ENCODE measurements at regions not wholly inside any gene's neighbourhood (a gene's known extent, or its start where the extent isn't known, plus 50 kb on each side); places are given as distances from the start of the nearest gene placed in this dataset.
"Not testable (repeated sequence)": the region's sequence is repeated elsewhere in the genome, so short reads cannot be mapped to it uniquely, and the experiment has no call there.

DNA sequence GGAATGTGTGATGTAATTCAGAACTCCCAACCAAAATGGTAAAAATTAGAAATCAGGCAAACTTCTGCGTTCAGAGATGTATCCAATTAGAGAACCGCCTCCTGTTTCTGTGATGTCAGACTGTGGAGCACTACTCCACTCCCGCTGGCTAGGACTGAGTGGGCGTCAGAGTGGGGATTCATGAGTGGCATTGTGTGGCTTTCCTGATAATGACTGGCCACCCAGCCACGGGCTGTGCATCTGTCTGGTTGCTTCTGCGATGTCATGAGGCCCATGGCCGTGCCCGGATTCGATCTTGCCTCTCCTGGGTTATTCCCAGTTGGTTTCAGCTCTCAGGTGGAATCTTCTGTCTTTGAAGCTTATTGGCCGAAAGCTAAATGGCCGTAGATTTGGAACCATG is 87.1 kb upstream of the KCNA1 start:
- DNase-seq (ENCODE audit: low spot score): no peak

DNA sequence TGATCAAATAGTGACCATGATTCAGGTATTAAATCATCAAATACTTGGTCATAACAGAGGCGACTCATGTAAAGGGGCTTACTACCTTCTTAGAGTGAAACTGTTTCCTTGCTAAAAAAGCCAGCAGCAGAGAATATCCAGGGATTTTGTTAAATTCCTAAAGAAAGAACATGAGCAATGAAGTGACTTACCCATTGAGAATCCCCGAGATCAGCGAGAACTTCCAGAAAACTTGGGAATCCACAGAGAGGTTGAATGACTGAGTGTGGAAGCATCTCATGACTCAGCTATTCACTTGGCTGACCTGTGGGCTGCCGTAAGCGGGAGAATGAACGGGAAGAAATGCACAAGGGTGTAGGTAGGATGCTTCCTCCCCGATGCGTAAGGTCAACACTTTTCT is 85.3 kb upstream of the KCNA1 start:
- no peak for DNase-seq (ENCODE audit: low spot score)

DNA sequence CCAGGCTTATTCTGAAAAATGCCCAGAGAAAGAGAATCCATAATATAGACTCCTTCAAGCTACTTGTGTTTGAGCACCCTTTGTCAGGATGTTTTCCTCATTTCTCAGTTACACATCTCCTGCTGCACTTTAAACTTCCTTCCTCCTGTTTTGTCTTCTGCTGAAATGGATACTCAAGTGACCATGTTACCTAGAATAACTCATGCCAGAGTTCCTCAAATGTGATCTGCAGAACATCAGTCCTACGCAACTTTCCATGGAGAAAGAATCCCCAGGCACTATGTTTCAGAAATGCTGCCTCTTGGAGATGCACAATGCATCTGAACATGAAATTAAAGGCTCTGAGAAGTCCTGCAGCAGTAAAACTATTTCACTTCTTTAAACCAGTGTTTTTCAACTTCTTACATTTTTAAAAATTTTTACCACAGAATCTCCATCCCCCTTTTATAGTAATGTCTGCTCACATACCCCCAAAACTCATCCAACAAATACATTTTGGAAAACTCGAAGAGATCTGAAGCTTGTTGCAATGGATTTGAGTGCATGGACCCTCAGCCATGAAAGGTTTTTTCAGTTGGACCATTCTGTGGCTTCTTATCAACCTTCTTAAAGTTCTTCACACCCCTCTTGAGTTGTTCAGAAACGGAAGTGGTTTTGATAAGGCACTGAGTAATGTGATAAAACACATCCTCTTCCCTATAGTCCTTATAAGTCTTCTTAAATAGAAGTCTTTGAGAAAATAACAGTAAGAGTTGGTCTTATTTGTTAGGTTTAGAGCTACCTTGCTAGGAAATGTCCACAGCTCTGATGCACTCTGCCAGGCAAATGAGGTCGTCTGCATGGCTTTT is 84.5 kb upstream of the KCNA1 start:
- DNase-seq (ENCODE audit: low spot score): no peak

DNA sequence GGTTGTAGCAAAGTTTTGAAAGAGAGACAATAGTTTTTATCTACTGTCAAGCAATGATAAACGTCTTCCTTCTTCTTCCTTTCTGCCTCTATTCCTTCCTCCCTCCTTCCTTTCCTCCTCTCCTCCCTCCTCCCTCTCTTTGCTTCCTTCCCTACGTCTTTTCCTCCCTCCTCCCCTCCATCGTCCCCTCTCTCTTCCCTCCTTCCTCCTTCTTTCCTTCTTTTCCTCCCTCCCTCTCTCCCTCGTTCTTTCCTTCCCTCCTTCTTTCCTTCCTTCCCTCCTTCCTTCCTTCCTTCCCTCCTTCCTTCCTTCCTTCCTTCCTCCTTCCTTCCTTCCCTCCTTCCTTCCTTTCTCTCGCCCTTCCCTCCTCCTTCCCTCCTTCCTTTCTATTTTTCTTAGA is 82.8 kb upstream of the KCNA1 start:
- DNase-seq (ENCODE audit: low spot score): no peak

DNA sequence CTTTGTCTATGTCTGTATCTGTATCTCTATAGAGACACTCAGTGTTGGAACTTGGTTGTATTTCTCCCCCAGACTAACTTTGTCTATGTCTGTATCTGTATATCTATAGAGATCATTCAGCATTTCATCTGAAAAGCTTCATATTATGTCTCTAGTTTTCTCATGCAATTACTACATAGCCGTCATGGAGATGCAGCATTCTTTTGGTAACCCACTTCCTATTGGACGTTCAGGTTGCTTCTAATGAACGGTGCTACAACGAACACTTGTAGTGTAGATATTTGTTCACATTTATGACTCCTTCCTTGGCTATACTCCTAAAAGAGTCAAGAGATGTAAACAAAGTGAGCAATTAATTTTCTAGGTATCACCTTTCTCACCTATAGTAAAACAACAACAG is 81.5 kb upstream of the KCNA1 start:
- DNase-seq (ENCODE audit: low spot score): no peak

DNA sequence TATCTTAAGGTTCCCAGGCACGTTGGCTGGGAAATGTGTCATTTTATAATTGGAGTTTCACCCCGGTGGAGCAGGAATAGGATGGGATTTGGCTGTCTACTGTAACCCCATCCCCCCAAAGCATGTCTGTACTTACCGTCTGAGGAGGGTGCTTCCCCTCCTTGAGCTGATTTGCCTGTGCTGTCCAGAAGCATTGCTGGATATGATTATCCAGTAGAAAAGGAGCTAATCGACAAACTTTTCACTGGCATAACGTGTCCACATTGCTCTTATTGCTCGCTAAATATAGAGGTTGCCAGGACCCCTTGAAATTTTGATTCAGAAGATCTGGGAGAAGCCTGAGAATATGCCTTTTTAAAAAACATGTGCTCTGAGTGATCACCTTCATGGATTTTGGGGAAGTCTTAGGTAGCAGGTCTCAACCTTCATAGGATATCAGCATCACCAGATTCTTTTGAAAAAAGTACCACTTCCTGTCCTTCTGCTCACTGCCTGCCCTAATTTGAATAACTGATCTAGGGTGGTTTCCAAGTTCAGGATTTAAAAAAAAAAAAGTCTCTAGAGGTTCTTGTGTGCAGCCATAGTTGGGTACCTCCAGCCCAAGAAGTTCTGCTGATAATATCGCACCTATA is 80.4 kb upstream of the KCNA1 start:
- no peak for DNase-seq (ENCODE audit: low spot score)

DNA sequence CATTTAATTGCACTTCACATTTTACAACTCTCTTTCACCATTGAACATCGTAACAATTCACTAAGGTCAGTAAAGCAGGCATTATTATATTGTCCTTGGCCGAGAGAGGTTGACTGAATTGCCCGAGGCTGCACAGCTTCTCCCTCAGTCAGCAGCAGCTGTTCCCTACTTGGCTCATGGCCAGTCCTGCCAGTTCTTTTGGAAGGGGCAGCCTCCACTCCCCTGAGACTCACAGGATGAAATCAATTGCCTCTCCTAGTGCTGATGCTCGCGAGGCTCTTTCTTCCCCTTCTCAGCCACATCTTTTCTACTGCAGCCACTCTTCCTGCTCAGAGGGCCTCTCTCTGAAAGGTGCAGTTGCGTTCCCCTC is 79.9 kb upstream of the KCNA1 start:
- no peak for DNase-seq (ENCODE audit: low spot score)

DNA sequence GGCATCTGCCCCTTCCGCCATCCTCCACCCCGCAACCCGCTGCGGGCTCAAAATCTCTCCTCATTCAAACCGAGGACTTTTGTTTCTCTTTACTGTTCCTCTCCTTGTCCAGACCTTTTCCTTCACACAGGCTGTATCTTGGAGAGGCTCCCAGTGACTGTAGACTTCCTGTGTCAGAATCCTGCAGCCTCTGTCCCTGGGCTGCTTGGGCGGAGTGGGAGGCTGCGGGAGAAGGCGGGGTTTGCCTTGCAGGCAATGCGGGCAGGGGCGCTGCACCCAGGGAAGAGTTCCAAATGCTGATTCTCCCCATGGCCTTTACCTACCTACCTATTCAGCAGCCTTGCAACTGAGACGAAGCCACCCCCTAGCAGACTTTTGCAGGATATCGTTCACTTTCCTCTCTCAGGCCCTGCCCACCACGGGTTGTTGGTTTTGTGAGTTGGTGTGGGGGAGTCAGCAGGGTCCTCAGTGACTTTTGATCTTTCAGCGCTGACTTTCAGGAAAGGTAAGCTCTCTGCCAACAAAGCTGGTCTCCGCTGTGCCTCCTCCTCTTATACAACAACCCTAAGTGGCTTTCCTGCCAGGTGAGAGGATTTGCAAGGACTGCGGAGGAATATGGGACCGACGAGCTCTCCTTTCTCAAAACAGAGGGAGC is 79.0 kb upstream of the KCNA1 start:
- DNase-seq (ENCODE audit: low spot score): no peak

DNA sequence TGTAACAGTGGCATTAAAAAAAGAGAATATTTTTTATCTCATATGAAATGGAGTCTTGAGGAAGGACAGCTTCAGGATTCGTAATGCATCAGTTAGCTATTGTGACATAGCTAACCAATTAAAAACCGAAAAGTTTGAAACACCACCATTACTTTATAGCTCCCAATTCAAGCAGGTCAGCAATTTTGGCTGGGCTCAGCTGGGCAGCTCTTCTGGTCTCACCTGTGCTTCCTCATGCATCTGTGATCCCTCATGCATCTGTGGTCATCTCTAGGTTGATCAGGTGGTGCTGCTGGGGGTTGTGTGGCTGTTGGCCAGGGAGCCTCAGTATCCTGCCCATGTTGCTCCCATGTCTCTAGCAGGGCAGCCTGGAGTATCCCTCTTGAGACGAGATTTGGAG is 76.7 kb upstream of the KCNA1 start:
- no peak for DNase-seq (ENCODE audit: low spot score)

DNA sequence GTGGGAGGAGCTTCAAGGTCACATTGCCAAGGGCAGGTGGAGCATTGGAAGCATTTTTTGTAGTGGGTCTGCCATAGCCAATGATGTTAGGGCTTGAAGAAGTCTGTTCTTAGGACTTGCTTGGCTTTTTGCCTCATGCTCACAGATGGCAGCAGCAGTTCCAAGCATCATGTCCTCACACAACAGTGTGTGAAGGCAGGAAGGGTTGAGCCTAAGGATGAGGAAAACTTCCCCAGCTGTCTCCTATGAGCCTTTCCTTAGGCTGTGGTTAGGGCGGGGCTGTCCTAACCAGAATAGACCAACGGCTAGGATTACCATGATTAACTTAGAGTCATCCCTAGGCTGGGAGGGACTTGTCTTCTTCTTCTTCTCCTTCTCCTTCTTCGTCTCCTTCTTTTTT is 76.2 kb upstream of the KCNA1 start:
- no peak for DNase-seq (ENCODE audit: low spot score)

DNA sequence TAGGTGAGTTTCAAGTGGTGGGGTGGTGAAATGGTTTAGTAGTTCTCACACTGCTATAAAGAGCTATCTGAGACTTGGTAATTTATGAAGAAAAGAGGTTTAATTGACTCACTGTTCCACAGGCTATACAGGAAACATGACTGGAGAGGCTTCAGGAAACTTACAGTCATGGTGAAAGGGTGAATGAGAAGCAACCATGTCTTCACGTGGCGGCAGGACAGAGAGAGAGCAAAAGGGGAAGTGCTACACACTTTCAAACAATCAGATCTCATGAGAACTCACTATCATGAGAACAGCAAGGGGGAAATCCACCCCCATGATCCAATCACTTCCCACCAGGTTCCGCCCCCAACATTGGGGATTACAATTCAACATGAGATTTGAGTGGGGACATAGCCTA is 67.3 kb upstream of the KCNA1 start:
- DNase-seq (ENCODE audit: low spot score): not testable (repeated sequence)

DNA sequence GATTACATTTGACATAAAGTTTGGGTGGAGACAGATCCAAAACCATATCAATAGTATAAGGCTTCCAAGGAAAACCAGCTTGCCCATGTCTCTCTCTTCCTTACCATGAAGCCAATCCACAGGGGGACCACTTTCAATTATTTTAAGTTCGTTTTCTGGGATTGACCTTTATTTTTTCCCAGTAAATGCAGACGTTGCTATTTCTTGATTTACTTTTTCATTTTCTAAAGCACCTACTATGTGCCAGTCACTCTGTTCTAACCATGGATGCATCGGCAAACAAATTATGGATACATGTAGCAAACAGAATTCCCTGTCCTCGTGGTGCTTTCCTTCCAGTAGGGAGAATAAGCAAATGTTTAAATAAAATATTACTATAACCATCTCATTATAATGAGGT is 65.8 kb upstream of the KCNA1 start:
- no peak for DNase-seq (ENCODE audit: low spot score)

DNA sequence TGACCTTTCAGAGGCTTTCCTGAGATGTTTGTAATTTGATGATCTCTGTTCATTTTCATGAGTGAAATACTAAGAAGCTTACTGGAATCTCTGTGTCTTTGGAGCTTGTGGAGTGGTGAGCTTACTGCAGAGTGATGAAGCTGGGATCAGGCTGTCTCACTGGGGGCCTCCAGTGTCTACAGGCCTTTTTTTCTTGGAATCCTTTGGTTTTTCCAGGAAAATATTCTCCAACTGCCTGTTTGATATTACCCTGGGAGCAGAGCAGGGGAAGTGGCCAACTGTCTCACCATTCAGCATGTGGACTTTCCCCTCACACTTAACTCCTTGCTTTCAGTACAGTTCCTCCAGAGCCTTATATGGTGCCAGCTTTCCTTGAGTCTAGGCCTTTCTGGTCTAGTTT is 62.0 kb upstream of the KCNA1 start:
- no peak for DNase-seq (ENCODE audit: low spot score)

DNA sequence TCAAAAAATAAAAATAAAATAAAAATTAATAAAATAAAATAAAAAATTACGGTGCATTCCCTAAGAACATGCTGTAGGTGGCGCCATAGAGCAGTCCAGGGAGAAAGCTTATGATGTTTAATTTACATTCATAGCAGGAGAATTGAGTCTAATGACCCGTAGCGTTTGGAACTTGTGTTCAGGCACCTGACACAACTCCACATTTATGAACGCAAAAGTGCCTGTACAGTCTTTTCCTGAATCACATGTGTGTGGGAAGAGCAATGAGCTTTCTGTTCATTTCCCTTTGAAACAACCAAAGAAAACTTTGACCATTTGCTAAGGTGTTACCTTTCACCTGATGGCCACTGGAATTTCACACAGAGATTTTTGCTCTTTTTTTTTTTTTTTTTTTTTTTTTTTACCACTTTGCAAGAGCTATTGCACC is 60.6 kb upstream of the KCNA1 start:
- DNase-seq (ENCODE audit: low spot score): peak; percentile 23

DNA sequence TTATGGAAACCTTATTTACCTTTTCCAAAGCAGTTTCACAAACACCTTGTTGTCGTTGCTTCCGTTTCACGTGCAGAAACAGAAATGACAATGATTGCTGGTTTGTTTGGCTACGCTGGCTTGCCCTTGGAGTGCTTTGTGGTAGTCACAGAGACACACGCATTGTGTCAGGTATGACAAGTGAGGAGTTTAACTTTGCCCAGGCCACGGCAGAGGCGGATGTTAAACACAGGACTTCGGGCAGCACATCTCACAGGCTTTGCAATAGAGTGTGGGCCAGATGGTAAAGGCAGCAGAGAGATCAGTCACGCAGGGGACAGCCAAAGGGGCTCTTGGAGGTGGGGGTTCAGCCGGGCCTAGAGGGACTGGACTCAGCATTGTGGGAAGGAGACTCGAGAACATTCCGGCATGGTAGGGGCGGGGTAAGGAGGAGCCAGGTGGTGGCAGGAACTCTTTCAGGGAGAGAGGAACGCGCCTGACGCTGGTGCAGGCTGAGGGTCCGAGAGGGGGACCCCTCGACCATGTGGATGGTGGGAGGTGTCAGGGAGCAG is 59.8 kb upstream of the KCNA1 start:
- no peak for DNase-seq (ENCODE audit: low spot score)

DNA sequence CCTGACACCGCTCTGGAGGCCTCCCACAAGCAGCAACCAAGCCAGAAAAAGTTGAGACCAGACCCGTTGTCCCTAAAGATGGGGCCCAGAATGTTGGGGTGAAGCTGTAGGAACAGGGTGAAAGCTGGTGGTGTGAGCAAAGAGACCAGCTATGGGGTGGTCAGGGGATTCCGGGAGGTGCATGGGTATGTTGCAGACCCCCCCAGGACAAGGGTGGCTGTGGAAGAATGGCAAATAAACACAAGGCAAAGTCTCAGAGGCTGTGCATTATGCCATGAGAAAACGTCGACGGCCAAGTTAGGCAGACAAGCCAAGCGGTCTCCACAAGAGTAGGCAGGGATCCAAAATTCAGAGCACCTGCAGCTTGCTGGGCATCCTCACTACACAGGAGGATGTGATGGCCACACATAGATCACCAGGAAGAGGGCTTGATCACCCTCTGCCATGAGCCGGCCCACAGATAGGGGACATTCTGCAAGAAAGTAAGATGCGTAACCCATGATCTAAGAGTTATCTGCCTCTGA is 58.8 kb upstream of the KCNA1 start:
- DNase-seq (ENCODE audit: low spot score): no peak

DNA sequence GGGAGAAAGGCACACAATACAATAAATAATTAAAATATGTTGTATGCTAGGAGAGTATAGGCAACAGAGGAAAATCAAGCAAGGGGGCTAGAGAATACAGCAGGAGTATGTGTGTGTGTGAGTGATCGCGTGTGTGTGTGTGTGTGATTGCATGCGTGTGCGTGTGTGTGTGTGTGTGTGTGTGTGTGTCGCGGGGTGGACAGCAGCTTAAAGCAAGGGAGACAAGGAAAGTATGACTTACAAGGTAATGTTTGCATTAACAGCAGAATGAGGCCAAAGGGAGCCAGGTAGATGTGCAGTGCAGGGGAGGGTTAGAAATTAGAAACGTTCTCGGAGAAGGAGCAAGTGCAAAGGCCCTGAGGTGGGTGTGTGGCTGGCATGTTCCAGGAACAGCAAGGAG is 57.4 kb upstream of the KCNA1 start:
- DNase-seq (ENCODE audit: low spot score): no peak

DNA sequence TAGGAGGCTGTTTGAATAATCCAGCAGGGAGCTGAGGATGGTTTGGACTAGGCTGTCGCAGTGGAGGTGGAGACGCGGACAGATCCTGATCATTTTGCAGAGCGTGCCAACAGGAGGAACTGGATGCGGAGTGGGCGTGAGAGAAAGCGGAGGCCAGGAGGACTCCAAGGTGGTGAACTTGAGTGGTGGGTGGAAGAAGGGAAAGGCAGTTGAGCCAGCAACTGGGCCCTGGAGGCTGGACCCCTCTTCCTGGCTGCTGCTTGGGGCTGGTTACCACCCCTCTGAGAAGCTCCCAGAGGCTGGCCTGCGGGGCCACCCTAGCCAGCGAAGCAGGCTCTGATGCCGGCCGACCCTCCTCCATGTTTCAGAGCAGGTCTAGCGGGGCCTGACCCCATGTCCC is 56.8 kb upstream of the KCNA1 start:
- no peak for DNase-seq (ENCODE audit: low spot score)

DNA sequence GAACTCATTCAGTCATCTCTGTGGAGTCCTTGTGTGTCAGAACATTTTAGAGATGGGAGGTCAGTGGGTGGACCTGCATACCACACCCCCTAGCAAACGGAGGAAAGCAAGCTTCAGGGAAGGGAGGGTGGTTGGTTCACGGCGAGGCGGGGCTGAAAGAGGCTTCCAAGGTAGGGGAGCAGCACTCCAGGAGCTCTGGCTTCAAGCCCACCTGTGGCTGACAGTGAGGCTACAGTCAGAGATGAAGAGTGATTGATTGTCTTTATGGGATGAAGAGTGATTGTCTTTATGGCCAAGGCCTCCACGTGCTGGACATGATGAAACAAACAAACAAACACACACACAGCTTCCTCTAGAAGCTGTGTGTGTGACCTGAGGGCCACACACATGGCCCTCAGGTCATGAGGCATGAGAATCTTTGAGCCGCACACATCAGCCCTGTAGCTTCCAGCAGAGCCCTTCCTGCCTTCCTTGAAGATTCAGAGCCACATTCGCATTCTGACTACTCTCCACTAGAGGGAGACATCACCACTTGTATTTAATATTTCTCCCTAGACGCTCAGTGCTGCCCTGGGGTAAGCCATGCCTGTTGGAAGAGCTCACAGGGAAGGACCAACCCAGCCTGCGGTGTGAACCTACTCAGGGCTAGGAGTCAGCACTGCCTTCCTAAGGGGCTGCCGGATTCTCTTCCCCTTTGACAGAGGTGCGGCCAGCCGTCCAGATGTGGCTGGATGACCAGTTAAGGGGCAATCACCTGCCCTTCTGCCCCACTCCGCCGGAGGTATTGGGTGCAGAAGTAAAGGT is 54.4 kb upstream of the KCNA1 start:
- peak; percentile 62 for DNase-seq (ENCODE audit: low spot score)

DNA sequence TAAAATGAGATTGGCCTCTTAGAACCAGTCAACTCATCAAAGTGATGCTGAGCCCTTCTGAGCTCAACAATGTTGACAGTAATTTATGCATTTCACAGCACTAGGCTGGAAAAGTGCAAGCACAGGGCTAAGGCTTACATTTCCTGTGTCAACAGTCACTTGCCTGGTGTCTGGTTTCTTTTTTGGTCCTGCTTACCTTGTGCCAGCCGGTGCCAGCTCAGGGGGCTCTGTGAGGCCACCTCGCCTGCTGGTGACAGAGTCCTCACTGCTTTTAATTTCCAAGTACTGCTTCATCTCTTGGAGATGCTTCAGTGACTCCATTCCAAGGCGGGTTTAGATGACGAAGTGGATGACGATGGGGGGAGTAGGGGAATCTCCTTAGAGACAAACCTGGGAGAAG is 53.1 kb upstream of the KCNA1 start:
- DNase-seq (ENCODE audit: low spot score): no peak

DNA sequence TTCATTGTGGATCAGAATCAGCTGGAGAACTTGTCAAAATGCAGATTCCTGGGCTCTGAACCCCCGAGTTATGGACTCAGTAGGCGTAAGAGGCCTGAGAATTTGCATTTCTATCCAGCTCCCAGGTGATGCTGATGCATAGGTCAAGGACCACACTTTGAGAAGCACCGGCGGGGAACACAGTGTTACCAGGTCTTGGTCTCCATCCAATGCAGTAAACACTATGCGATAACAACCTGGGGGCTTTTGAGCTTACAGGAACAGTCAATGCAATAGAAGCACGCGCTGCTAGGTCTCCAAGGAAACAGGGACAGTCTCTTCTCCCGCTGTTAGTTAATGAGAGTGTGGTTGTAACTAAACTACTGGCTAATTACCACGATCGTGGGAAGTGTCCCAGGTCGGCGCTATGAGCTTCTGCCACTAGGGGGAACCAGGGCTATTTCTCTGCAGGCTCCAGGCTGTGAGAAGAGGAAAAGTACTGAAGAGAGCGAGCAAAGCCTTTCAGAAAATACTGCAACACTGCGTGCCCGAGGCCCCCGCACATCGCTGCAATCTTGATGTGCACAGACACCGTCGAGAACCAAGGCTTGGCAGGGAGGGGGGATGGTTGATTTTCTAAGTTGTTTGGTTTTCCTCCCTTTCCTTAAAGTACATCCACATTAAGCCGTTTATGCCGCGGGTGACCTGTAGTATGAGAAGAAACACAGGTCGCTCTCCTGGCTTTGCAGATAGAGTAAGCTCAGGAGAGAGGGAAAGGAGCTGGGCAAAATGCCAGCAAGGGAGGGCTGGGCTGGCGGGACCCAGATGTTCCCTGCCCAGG is 52.0 kb upstream of the KCNA1 start:
- peak; percentile 68 for DNase-seq (ENCODE audit: low spot score)
